AG04450 (cell line): ENCODE measurements at regions not wholly inside any gene's neighbourhood (a gene's known extent, or its start where the extent isn't known, plus 50 kb on each side); places are given as distances from the start of the nearest gene placed in this dataset.

Experiments used
- CTCF ChIA-PET: fragments of 300-600, 350-600 bp; formaldehyde crosslinking; extraction: SDS; loops from one replicate; lab custom pipeline; 2022; ENCODE audit warnings: antibody characterized with exemption, inconsistent platforms; lab: Charles Lee
- POLR2A ChIA-PET: fragments of 350-600 bp; formaldehyde crosslinking; extraction: SDS; loops from one replicate; lab custom pipeline; 2021; ENCODE audit warnings: antibody characterized with exemption, inconsistent platforms; lab: Yijun Ruan, JAX
- DNase-seq: peaks from one replicate; pipeline ENCODE4 v3.0.0-alpha.2; 2011; ENCODE audit warnings: low read depth, low spot score
- H3K27ac ChIP-seq: one replicate; pipeline ENCODE4 v1.5.1; 2012; ENCODE audit warnings: low read depth, low read length, control low read depth
- H3K27me3 ChIP-seq: one replicate; pipeline ENCODE4 v1.6.0; 2012; ENCODE audit warnings: low read length; ENCODE audit not compliant: control insufficient read depth, insufficient read depth
- H3K4me3 ChIP-seq: 2 replicates; pipeline ENCODE4 v1.5.1; 2011; ENCODE audit warnings: mild to moderate bottlenecking, low read depth, low read length, control low read depth
- H3K9me3 ChIP-seq: 2 replicates; pipeline ENCODE4 v1.5.1; 2012; ENCODE audit warnings: low read length; ENCODE audit not compliant: control insufficient read depth, insufficient read depth
- CTCF ChIP-seq: IDR thresholded peaks from 2 replicates; pipeline ENCODE4 v1.5.1; 2011; ENCODE audit warnings: low read depth, low read length, control low read depth, inconsistent platforms

GRCh38 chr3:72081471-72082185 is 296.7 kb upstream of the PROK2 start:
- Histone ChIP-seq H3K9me3 (no peaks in the 10 kb centered on the region), H3K27me3 (peaks cover 2% of the 10 kb centered on the region), H3K27ac (no peak overlapping the region), H3K4me3 (no peak overlapping the region)
- CTCF ChIA-PET: no interaction called here
- no peak for TF ChIP-seq CTCF
- POLR2A ChIA-PET: no interaction called here
- DNase-seq: no peak

GRCh38 chr3:72080800-72081199 is 295.9 kb upstream of the PROK2 start:
- POLR2A ChIA-PET: no interaction called here

GRCh38 chr3:72080095-72080494 is 295.1 kb upstream of the PROK2 start:
- POLR2A ChIA-PET: no interaction called here
- DNase-seq: no peak
- CTCF ChIA-PET: interaction anchor here (0.6 kb wide), 1 partner anchor 163 kb away, joined by 4 read pairs; no protein-coding TSS in a partner anchor
- Histone ChIP-seq H3K9me3 (no peaks in the 10 kb centered on the region), H3K27ac (no peak overlapping the region), H3K27me3 (no peaks in the 10 kb centered on the region), H3K4me3 (no peak overlapping the region)
- no peak for TF ChIP-seq CTCF

More at GRCh38 chr3:72080800-72081199, 295.9 kb upstream of the PROK2 start:
- Histone ChIP-seq H3K27me3 (no peaks in the 10 kb centered on the region), H3K4me3 (no peak overlapping the region), H3K9me3 (no peaks in the 10 kb centered on the region), H3K27ac (no peak overlapping the region)
- TF ChIP-seq CTCF: no peak
- DNase-seq: no peak
- CTCF ChIA-PET: interaction anchor here (0.6 kb wide), 1 partner anchor 164 kb away, joined by 4 read pairs; no protein-coding TSS in a partner anchor

- TF ChIP-seq CTCF: no peak
- Histone ChIP-seq H3K9me3 (no peaks in the 10 kb centered on the region), H3K27ac (no peak overlapping the region), H3K27me3 (no peaks in the 10 kb centered on the region), H3K4me3 (no peak overlapping the region)
- ChIA-PET POLR2A (no interaction called here), CTCF (no interaction called here)
- DNase-seq: no peak
These were observed 294.5 kb upstream of the PROK2 start for GRCh38 chr3:72079369-72079872.

GRCh38 chr3:72078676-72079368 is 293.9 kb upstream of the PROK2 start:
- Histone ChIP-seq H3K27me3 (no peaks in the 10 kb centered on the region), H3K4me3 (no peak overlapping the region), H3K27ac (no peak overlapping the region), H3K9me3 (no peaks in the 10 kb centered on the region)
- ChIA-PET POLR2A (no interaction called here), CTCF (no interaction called here)
- TF ChIP-seq CTCF: no peak
- DNase-seq: no peak
